HEK293 (cell line): ENCODE measurements at regions not wholly inside any gene's neighbourhood (a gene's known extent, or its start where the extent isn't known, plus 50 kb on each side); places are given as distances from the start of the nearest gene placed in this dataset.

Experiments used
- CTCF ChIP-seq: fragments of 450-650 bp; formaldehyde crosslinking; IDR thresholded peaks from 2 replicates; pipeline ENCODE4 v1.5.1; 2016; ENCODE audit warnings: missing biosample characterization, missing genetic modification characterization
- ZEB2 ChIP-seq: fragments of 450-650 bp; formaldehyde crosslinking; IDR thresholded peaks from 2 replicates; pipeline ENCODE4 v1.5.1; 2016; ENCODE audit warnings: missing biosample characterization, missing genetic modification characterization

GRCh38 chr9:134230942-134231325 lies 66.6 kb upstream of the RNU6ATAC start:
- TF ChIP-seq ZEB2 (tag by site-specific recombination) = no peak
- TF ChIP-seq CTCF (tag by site-specific recombination) = no peak
